HCT116 (cell line): ENCODE measurements at regions not wholly inside any gene's neighbourhood (a gene's known extent, or its start where the extent isn't known, plus 50 kb on each side); places are given as distances from the start of the nearest gene placed in this dataset.

Source experiments
- ATAC-seq: fragments of 200-7000 bp; cut with Tn5 transposase; 2 replicates; pipeline ENCODE4 v1.9.1; 2020; ENCODE audit warnings: mild to moderate bottlenecking, moderate library complexity
- BruUV-seq: library from RNA; stranded (reverse); fragments of 400-500 nt; replicated peaks from 2 replicates; lab custom pipeline; 2021; lab: Mats Ljungman, UMichigan
- CTCF ChIA-PET: fragments of 300-600 bp; sonication (Branson Sonifier 250); formaldehyde crosslinking; loops from one replicate; lab custom pipeline; 2021; ENCODE audit warnings: antibody characterized with exemption; lab: Charles Lee
- POLR2A ChIA-PET: fragments of 300-600, 350-600 bp; sonication (Branson Sonifier 250); formaldehyde crosslinking; loops from one replicate; lab custom pipeline; 2021; ENCODE audit warnings: antibody characterized with exemption; lab: Charles Lee
- RAD21 ChIA-PET, 2 experiments: fragments of 300-600 bp; sonication (Branson Sonifier 250); formaldehyde crosslinking; loops; one replicate each; lab custom pipeline; 2023; ENCODE audit warnings: low total read pairs in 2 of 2; ENCODE audit not compliant: uncharacterized antibody in 2 of 2, unreplicated experiment in 2 of 2, low non-redundant PET in 1 of 2; lab: Charles Lee
- DNase-seq: peaks from one replicate; pipeline ENCODE4 v3.0.0-alpha.2; 2010; ENCODE audit warnings: low read depth, low spot score
- H2AFZ ChIP-seq: fragments of 200-600 bp; shearing (Covaris generic), sonication (generic); 2 replicates; pipeline ENCODE4 v1.6.1; 2017; ENCODE audit warnings: low read depth, mixed run types, mixed read lengths, antibody characterized with exemption, low read length; ENCODE audit not compliant: poor library complexity, severe bottlenecking
- H3K27ac ChIP-seq: 2 replicates; pipeline ENCODE4 v1.5.1; 2012; ENCODE audit warnings: low read depth, low read length
- H3K27me3 ChIP-seq: fragments of 200-600 bp; sonication (generic); 2 replicates; pipeline ENCODE4 v1.6.1; 2016; ENCODE audit warnings: mixed run types, low read length, mixed read lengths; ENCODE audit not compliant: insufficient read depth
- H3K36me3 ChIP-seq, 2 experiments: fragments of 200-500 bp in 1 of 2; fragments of 200-600 bp in 1 of 2; sonication (Bioruptor generic) in 1 of 2; sonication (generic) in 1 of 2; 2 replicates each; pipeline versions ENCODE4 v1.5.1 to v1.6.1; 2014 to 2016; ENCODE audit warnings: low read length in 2 of 2, inconsistent platforms in 1 of 2, mixed read lengths in 1 of 2, mixed run types in 1 of 2; ENCODE audit not compliant: insufficient read depth in 2 of 2, control insufficient read depth in 1 of 2
- H3K4me1 ChIP-seq, 2 experiments: fragments of 200-600 bp in 1 of 2; sonication (generic) in 1 of 2; 2 replicates each; pipeline versions ENCODE4 v1.5.1 to v1.6.1; 2012 to 2017; ENCODE audit warnings: low read length in 2 of 2, inconsistent platforms in 1 of 2, mild to moderate bottlenecking in 1 of 2, mixed read lengths in 1 of 2, mixed run types in 1 of 2, moderate library complexity in 1 of 2; ENCODE audit not compliant: insufficient read depth in 2 of 2, control insufficient read depth in 1 of 2
- H3K4me2 ChIP-seq: fragments of 200-600 bp; sonication (generic); 2 replicates; pipeline ENCODE4 v1.6.1; 2017; ENCODE audit warnings: mixed run types, low read length, mixed read lengths
- H3K4me3 ChIP-seq, 2 experiments: fragments of 200-600 bp in 1 of 2; sonication (generic) in 1 of 2; replicated peaks in 1 of 2; 2 replicates each; pipeline ENCODE4 v1.5.1; 2011 to 2016; ENCODE audit warnings: low read length in 2 of 2, control low read depth in 1 of 2, low read depth in 1 of 2, mild to moderate bottlenecking in 1 of 2, mixed read lengths in 1 of 2, mixed run types in 1 of 2
- H3K79me2 ChIP-seq: fragments of 200-600 bp; sonication (generic); 2 replicates; pipeline ENCODE4 v1.6.1; 2017; ENCODE audit warnings: mild to moderate bottlenecking, mixed run types, low read length, moderate library complexity, mixed read lengths; ENCODE audit not compliant: insufficient read depth
- H3K9ac ChIP-seq: fragments of 200-600 bp; sonication (generic); 2 replicates; pipeline ENCODE4 v1.6.1; 2016; ENCODE audit warnings: low read length, mixed read lengths
- H3K9me2 ChIP-seq: fragments of 200-600 bp; sonication (generic), shearing (Covaris generic); 2 replicates; pipeline ENCODE4 v1.6.1; 2017; ENCODE audit warnings: mixed run types, mild to moderate bottlenecking, moderate library complexity; ENCODE audit not compliant: insufficient read depth
- H3K9me3 ChIP-seq, 2 experiments: fragments of 200-500 bp in 1 of 2; fragments of 200-600 bp in 1 of 2; sonication (Bioruptor generic) in 1 of 2; sonication (generic) in 1 of 2; 2 replicates each; pipeline ENCODE4 v1.6.1; 2014 to 2017; ENCODE audit warnings: low read length in 2 of 2, mixed read lengths in 2 of 2, inconsistent platforms in 1 of 2, low read depth in 1 of 2, mild to moderate bottlenecking in 1 of 2, mixed run types in 1 of 2, moderate library complexity in 1 of 2; ENCODE audit not compliant: control insufficient read depth in 1 of 2, insufficient read depth in 1 of 2
- H4K20me1 ChIP-seq: fragments of 200-600 bp; sonication (generic), shearing (Covaris generic); 2 replicates; pipeline ENCODE4 v1.6.1; 2017; ENCODE audit warnings: mixed run types, mild to moderate bottlenecking, moderate library complexity; ENCODE audit not compliant: insufficient read depth
- EGR1 ChIP-seq: IDR thresholded peaks from 2 replicates; pipeline ENCODE4 v1.6.1; 2012; ENCODE audit warnings: low read depth
- RAD21 ChIP-seq: IDR thresholded peaks from 2 replicates; pipeline ENCODE4 v1.6.1; 2012; ENCODE audit warnings: low read depth, mild to moderate bottlenecking
- SIN3A ChIP-seq: IDR thresholded peaks from 2 replicates; pipeline ENCODE4 v1.6.1; 2012; ENCODE audit warnings: low read depth
- TCF7L2 ChIP-seq: IDR thresholded peaks from 2 replicates; pipeline ENCODE4 v1.7.0; 2011; ENCODE audit warnings: borderline replicate concordance, inconsistent platforms; ENCODE audit not compliant: insufficient read depth, insufficient read length; ENCODE audit errors: extremely low read depth
- intact Hi-C: fragments of 100-400 bp; cut with micrococcal nuclease; formaldehyde crosslinking; loops from 2 replicates; pipeline ENCODE4 v1.10.0; 2022
- TF ChIP-seq, protein P1 (sequence below), 3 experiments: fragments of 200-600 bp in 1 of 3; sonication (generic) in 1 of 3; IDR thresholded peaks in 2 of 3; conservative IDR thresholded peaks in 1 of 3; 2 replicates each; pipeline ENCODE4 v1.5.1; 2012 to 2017; ENCODE audit warnings: low read depth in 2 of 3, low read length in 2 of 3, antibody characterized with exemption in 1 of 3, borderline replicate concordance in 1 of 3, control low read depth in 1 of 3, mild to moderate bottlenecking in 1 of 3, mixed read lengths in 1 of 3, mixed run types in 1 of 3, moderate library complexity in 1 of 3; ENCODE audit not compliant: insufficient read depth in 1 of 3
- TF ChIP-seq, protein P2 (sequence below): IDR thresholded peaks from 2 replicates; pipeline ENCODE4 v1.6.1; 2012
- TF ChIP-seq, protein P3 (sequence below): IDR thresholded peaks from 2 replicates; pipeline ENCODE4 v1.6.1; 2011; ENCODE audit warnings: mild to moderate bottlenecking, low read length, moderate library complexity; ENCODE audit not compliant: insufficient replicate concordance; ENCODE audit errors: extremely low read depth

DNA sequence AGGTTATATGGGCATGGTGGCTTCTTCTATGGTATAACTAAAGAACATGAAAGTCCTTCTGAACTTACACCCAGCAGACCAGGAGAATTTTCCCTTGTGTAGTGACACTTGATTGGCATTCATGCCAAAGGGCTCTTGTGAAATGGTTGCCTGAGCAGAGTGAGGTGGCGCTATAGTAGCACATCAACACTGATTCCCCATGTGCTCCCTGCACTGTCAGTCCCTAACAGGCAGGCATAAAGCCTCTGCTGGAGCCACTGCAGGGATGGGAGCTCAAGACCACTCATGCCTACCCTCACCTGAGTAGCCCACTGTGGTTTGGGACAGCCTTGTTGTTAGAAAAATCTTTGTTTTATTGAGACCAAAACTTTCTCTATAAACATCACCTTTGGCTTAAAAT is 92.6 kb upstream of the LIN7C start:
- ChIA-PET CTCF (no interaction called here), POLR2A (no interaction called here), RAD21 (no interaction called here)
- Histone ChIP-seq H3K9me3 (no peaks in the 10 kb centered on the region), H3K4me3 (no peak overlapping the region), H3K4me1 (no peaks in the 10 kb centered on the region)
- no peak for TF ChIP-seq EGR1
- TF ChIP-seq TCF7L2 = no peak
- TF ChIP-seq SIN3A = no peak
- TF ChIP-seq, protein P1, sequence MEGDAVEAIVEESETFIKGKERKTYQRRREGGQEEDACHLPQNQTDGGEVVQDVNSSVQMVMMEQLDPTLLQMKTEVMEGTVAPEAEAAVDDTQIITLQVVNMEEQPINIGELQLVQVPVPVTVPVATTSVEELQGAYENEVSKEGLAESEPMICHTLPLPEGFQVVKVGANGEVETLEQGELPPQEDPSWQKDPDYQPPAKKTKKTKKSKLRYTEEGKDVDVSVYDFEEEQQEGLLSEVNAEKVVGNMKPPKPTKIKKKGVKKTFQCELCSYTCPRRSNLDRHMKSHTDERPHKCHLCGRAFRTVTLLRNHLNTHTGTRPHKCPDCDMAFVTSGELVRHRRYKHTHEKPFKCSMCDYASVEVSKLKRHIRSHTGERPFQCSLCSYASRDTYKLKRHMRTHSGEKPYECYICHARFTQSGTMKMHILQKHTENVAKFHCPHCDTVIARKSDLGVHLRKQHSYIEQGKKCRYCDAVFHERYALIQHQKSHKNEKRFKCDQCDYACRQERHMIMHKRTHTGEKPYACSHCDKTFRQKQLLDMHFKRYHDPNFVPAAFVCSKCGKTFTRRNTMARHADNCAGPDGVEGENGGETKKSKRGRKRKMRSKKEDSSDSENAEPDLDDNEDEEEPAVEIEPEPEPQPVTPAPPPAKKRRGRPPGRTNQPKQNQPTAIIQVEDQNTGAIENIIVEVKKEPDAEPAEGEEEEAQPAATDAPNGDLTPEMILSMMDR (IDR thresholded peaks at IDR 0.05 in 2 of 3, conservative IDR thresholded peaks at IDR 0.05 in 1 of 3; ENCODE audit: borderline replicate concordance in 1 of 3, insufficient read depth in 1 of 3, low read depth in 2 of 3, low read length in 2 of 3) = 0 out of 6 replicates have a peak, but pooled peaks of 1 of the 3 experiments have one; percentile 3
- TF ChIP-seq, protein P2, sequence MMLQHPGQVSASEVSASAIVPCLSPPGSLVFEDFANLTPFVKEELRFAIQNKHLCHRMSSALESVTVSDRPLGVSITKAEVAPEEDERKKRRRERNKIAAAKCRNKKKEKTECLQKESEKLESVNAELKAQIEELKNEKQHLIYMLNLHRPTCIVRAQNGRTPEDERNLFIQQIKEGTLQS = no peak
- TF ChIP-seq, protein P3, sequence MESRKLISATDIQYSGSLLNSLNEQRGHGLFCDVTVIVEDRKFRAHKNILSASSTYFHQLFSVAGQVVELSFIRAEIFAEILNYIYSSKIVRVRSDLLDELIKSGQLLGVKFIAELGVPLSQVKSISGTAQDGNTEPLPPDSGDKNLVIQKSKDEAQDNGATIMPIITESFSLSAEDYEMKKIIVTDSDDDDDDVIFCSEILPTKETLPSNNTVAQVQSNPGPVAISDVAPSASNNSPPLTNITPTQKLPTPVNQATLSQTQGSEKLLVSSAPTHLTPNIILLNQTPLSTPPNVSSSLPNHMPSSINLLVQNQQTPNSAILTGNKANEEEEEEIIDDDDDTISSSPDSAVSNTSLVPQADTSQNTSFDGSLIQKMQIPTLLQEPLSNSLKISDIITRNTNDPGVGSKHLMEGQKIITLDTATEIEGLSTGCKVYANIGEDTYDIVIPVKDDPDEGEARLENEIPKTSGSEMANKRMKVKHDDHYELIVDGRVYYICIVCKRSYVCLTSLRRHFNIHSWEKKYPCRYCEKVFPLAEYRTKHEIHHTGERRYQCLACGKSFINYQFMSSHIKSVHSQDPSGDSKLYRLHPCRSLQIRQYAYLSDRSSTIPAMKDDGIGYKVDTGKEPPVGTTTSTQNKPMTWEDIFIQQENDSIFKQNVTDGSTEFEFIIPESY = no peak
- peak; percentile 9; the same call in 1 of the 2 replicates for TF ChIP-seq RAD21
- TF ChIP-seq, all 23 proteins: peak for 2
- no TSS peak for BruUV-seq
- H2AFZ ChIP-seq = no peak overlapping the region
- H3K79me2 ChIP-seq = no peaks in the 10 kb centered on the region
- no peaks in the 10 kb centered on the region for H3K36me3 ChIP-seq
- no peaks in the 10 kb centered on the region for H3K9me2 ChIP-seq
- DNase-seq = peak; percentile 4
- H3K4me2 ChIP-seq = no peak overlapping the region
- intact Hi-C loops = no loop called here
- H3K27ac ChIP-seq = no peak overlapping the region
- ATAC-seq = peak; percentile 69
- H4K20me1 ChIP-seq = no peaks in the 10 kb centered on the region
- H3K27me3 ChIP-seq = no peaks in the 10 kb centered on the region
- H3K9ac ChIP-seq = no peak overlapping the region
